ENCODE measurements at regions not wholly inside any gene's neighbourhood (a gene's known extent, or its start where the extent isn't known, plus 50 kb on each side); places are given as distances from the start of the nearest gene placed in this dataset.
"Not testable (repeated sequence)": the region's sequence is repeated elsewhere in the genome, so short reads cannot be mapped to it uniquely, and the experiment has no call there.

- Histone ChIP-seq H3K9me3 (no peaks in the 10 kb centered on the region), H3K36me3 (no peaks in the 10 kb centered on the region), H3K27me3 (no peaks in the 10 kb centered on the region), H3K27ac (no peak overlapping the region), H3K4me3 (no peak overlapping the region), H3K4me1 (no peaks in the 10 kb centered on the region)
- TF ChIP-seq CTCF (IDR thresholded peaks at IDR 0.05) (no peak), POLR2A (IDR thresholded peaks at IDR 0.05) (no peak)
- 70% methylated on average over 1 of the region's 1 CpG for WGBS, 2 donors
- no peak for DNase-seq
- intact Hi-C loops (cut with DNase I) = no loop called here
Measured at GRCh38 chr4:114444211-114444610, 154.4 kb upstream of the UGT8 start.

DNA sequence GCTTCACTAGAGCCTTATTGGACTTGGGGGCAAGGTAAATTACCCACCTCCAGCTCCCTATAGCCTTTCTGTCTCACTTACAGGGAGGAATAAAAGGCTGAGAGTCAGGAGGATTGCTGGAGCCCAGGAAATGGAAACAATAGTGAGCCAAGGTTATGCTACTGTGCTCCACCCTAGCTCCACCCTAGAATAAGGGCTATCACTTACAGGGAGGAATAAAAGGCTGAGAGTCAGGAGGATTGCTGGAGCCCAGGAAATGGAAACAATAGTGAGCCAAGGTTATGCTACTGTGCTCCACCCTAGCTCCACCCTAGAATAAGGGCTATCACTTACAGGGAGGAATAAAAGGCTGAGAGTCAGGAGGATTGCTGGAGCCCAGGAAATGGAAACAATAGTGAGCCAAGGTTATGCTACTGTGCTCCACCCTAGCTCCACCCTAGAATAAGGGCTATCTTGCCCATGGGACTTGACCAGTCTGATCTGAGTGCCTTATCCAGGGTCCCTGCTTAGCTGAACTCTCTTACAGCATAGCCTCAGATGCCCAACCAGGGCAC, 150.6 kb upstream of the UGT8 start:
- H3K27ac ChIP-seq; H3K27me3 ChIP-seq; H3K36me3 ChIP-seq; intact Hi-C loops (cut with DNase I); H3K4me3 ChIP-seq; DNase-seq; H3K4me1 ChIP-seq; H3K9me3 ChIP-seq: not testable (repeated sequence)

- WGBS, 2 donors = 53 to 63% methylated on average over 2 of the region's 2 CpGs
- Histone ChIP-seq H3K27me3 (no peaks in the 10 kb centered on the region), H3K4me3 (no peak overlapping the region), H3K4me1 (no peaks in the 10 kb centered on the region), H3K36me3 (no peaks in the 10 kb centered on the region), H3K27ac (no peak overlapping the region), H3K9me3 (no peaks in the 10 kb centered on the region)
- intact Hi-C loops (cut with DNase I) = no loop called here
- no peak for DNase-seq
- no peak for TF ChIP-seq CTCF (IDR thresholded peaks at IDR 0.05)
- TF ChIP-seq POLR2A (IDR thresholded peaks at IDR 0.05) = no peak
Measured at GRCh38 chr4:114458728-114459127, 139.9 kb upstream of the UGT8 start.

- H3K9me3 ChIP-seq = no peaks in the 10 kb centered on the region
- no peaks in the 10 kb centered on the region for H3K27me3 ChIP-seq
- DNase-seq = no peak
- H3K36me3 ChIP-seq = no peaks in the 10 kb centered on the region
- TF ChIP-seq POLR2A (IDR thresholded peaks at IDR 0.05) (no peak), CTCF (IDR thresholded peaks at IDR 0.05) (no peak)
- WGBS, 2 donors = 46 to 77% methylated on average over 7 of the region's 7 CpGs
- no peak overlapping the region for H3K27ac ChIP-seq
- intact Hi-C loops (cut with DNase I) = no loop called here
- H3K4me1 ChIP-seq = no peaks in the 10 kb centered on the region
- no peak overlapping the region for H3K4me3 ChIP-seq
Measured at GRCh38 chr4:114464726-114465272, 133.8 kb upstream of the UGT8 start.

GRCh38 chr4:114465766-114466165, 132.8 kb upstream of the UGT8 start:
- no peak for DNase-seq
- H3K36me3 ChIP-seq = no peaks in the 10 kb centered on the region
- no peak overlapping the region for H3K4me3 ChIP-seq
- no peaks in the 10 kb centered on the region for H3K4me1 ChIP-seq
- no peaks in the 10 kb centered on the region for H3K27me3 ChIP-seq
- H3K27ac ChIP-seq = no peak overlapping the region
- 20 to 72% methylated on average over 1 of the region's 1 CpG for WGBS, 2 donors
- TF ChIP-seq POLR2A (IDR thresholded peaks at IDR 0.05) (no peak), CTCF (IDR thresholded peaks at IDR 0.05) (no peak)
- no peaks in the 10 kb centered on the region for H3K9me3 ChIP-seq
- intact Hi-C loops (cut with DNase I) = no loop called here

DNA sequence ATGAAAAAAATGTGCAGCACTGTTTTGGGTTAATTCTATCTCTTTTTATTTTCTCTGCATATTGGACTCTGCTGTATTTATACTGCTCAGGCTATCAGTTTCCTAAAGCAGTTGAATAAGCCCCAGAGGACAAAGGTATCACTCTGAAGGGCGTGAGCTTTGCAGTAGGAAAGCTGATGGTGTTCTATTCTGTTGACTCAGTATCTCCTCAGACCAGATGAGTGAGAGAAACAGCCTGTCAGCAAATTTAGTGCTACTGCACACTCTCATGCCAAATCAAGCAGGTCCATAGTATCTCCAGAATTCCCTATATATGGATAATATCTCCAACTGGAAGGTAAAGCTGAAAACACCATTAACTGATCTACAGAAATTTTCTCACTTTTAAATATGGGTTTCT, 132.3 kb upstream of the UGT8 start:
- intact Hi-C loops (cut with DNase I) = no loop called here
- Histone ChIP-seq H3K27ac (no peak overlapping the region), H3K36me3 (no peaks in the 10 kb centered on the region), H3K4me3 (no peak overlapping the region), H3K9me3 (no peaks in the 10 kb centered on the region), H3K4me1 (no peaks in the 10 kb centered on the region), H3K27me3 (no peaks in the 10 kb centered on the region)
- DNase-seq = no peak
- WGBS, 2 donors = 40 to 44% methylated on average over 1 of the region's 1 CpG
- no peak for TF ChIP-seq POLR2A (IDR thresholded peaks at IDR 0.05)
- no peak for TF ChIP-seq CTCF (IDR thresholded peaks at IDR 0.05)

Data from esophagus squamous epithelium (tissue), 5 donors.